ENCODE measurements at regions not wholly inside any gene's neighbourhood (a gene's known extent, or its start where the extent isn't known, plus 50 kb on each side); places are given as distances from the start of the nearest gene placed in this dataset.

DNA sequence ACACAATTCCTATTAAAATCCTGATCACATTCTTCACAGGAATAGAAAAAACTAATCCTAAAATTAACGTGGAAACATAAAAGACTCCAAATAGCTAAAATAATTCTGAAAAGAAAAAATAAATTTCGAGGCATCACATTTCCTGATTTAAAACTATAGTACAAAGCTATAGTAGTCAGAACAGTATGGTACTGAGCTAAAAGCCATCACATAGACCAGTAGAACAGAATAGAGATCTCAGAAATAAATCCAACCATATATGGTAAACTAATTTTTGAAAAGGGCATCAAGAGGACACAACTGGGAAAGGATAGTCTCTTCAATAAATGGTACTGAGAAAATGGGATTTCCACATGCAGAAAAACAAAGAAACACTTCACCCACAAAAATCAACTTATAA lies 125.2 kb upstream of the DAAM1 start:
- Histone ChIP-seq H3K4me1 (ENCODE audit: control insufficient read depth, extremely low read depth, insufficient read depth, low read length) (no peaks in the 10 kb centered on the region), H2AFZ (ENCODE audit: control insufficient read depth, low read length) (no peak overlapping the region), H3K27ac (ENCODE audit: control insufficient read depth, insufficient read depth, low read length) (no peak overlapping the region), H3K4me3 (ENCODE audit: control insufficient read depth in 2 of 3, extremely low read depth in 1 of 3, insufficient read depth in 2 of 3, low read depth in 1 of 3, low read length in 3 of 3) (no peak overlapping the region), H3K9me1 (ENCODE audit: control insufficient read depth, extremely low read depth, insufficient read depth, low read length) (no peaks in the 10 kb centered on the region), H3K36me3 (ENCODE audit: control insufficient read depth in 2 of 2, extremely low read depth in 1 of 2, insufficient read depth in 2 of 2, low read length in 2 of 2) (no peaks in the 10 kb centered on the region), H3K9ac (ENCODE audit: control insufficient read depth, extremely low read depth, insufficient read depth, low read length) (no peak overlapping the region), H3K27me3 (ENCODE audit: control insufficient read depth, extremely low read depth, insufficient read depth, low read length) (no peaks in the 10 kb centered on the region), H3K4me2 (ENCODE audit: control insufficient read depth, extremely low read depth, insufficient read depth, low read depth, low read length) (no peak overlapping the region), H3K9me3 (ENCODE audit: control insufficient read depth, low read depth, low read length) (no peaks in the 10 kb centered on the region), H4K20me1 (ENCODE audit: control insufficient read depth, extremely low read depth, insufficient read depth, low read length) (no peaks in the 10 kb centered on the region), H3K79me2 (ENCODE audit: control insufficient read depth, insufficient read depth, low read length) (no peaks in the 10 kb centered on the region)
- no peak for FAIRE-seq
- no peak for DNase-seq (ENCODE audit: low read depth, low spot score)
- TF ChIP-seq, protein P1, sequence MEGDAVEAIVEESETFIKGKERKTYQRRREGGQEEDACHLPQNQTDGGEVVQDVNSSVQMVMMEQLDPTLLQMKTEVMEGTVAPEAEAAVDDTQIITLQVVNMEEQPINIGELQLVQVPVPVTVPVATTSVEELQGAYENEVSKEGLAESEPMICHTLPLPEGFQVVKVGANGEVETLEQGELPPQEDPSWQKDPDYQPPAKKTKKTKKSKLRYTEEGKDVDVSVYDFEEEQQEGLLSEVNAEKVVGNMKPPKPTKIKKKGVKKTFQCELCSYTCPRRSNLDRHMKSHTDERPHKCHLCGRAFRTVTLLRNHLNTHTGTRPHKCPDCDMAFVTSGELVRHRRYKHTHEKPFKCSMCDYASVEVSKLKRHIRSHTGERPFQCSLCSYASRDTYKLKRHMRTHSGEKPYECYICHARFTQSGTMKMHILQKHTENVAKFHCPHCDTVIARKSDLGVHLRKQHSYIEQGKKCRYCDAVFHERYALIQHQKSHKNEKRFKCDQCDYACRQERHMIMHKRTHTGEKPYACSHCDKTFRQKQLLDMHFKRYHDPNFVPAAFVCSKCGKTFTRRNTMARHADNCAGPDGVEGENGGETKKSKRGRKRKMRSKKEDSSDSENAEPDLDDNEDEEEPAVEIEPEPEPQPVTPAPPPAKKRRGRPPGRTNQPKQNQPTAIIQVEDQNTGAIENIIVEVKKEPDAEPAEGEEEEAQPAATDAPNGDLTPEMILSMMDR (optimal IDR thresholded peaks at IDR 0.05 in 1 of 3, IDR thresholded peaks at IDR 0.05 in 1 of 3, conservative IDR thresholded peaks at IDR 0.05 in 1 of 3; ENCODE audit: extremely low read depth in 1 of 3, insufficient read depth in 2 of 3, low read length in 3 of 3) = no peak
- no peak for TF ChIP-seq EZH2 (IDR thresholded peaks at IDR 0.05; ENCODE audit: low read length)
- dilution Hi-C loops (cut with MboI; ENCODE audit: extremely low pct_ligation_motif_present, low sequenced_read_pairs) = no loop called here

DNA sequence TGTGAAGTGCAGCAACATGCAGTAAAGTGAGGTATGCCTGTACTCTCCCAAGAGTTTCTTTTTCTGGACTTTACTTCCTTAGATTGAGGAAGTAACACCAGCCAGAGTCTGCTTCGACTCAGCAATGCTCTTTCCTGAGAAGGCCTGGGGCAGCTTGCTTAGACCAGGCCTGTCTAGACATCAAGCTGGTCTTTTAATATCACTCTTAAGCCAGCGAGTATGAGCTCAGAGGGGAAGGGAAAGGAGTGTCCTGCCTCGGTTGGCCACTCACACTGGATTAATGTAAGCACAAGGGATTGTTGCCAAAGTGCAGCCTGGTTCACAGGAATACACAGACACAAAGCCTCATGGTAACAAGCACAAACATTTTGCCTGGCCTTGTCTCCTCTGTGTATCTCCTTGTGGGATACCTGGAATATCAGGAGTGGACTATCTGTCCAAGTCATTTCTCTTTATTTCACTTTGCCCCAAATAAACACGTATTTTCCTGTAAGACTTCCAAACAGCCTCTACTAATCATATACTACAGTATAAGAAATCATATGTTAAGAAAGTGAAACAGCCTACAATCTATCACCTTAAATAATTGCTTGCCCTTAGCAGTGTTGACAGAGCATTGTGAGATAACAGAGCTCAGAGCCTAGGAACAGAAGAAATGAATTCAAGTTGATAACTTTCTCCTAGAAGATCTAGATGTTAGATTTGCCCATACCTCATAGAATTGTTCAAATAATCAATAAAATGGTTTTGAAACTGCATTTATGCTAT lies 121.2 kb upstream of the DAAM1 start:
- DNase-seq (ENCODE audit: low read depth, low spot score) = no peak
- H3K79me2 ChIP-seq (ENCODE audit: control insufficient read depth, insufficient read depth, low read length) = no peaks in the 10 kb centered on the region
- H3K4me3 ChIP-seq (ENCODE audit: control insufficient read depth in 2 of 3, extremely low read depth in 1 of 3, insufficient read depth in 2 of 3, low read depth in 1 of 3, low read length in 3 of 3) = no peak overlapping the region
- no peaks in the 10 kb centered on the region for H3K9me1 ChIP-seq (ENCODE audit: control insufficient read depth, extremely low read depth, insufficient read depth, low read length)
- no peak for TF ChIP-seq EZH2 (IDR thresholded peaks at IDR 0.05; ENCODE audit: low read length)
- TF ChIP-seq, protein P1 (optimal IDR thresholded peaks at IDR 0.05 in 1 of 3, IDR thresholded peaks at IDR 0.05 in 1 of 3, conservative IDR thresholded peaks at IDR 0.05 in 1 of 3; ENCODE audit: extremely low read depth in 1 of 3, insufficient read depth in 2 of 3, low read length in 3 of 3) = no peak
- dilution Hi-C loops (cut with MboI; ENCODE audit: extremely low pct_ligation_motif_present, low sequenced_read_pairs) = no loop called here
- no peak overlapping the region for H3K9ac ChIP-seq (ENCODE audit: control insufficient read depth, extremely low read depth, insufficient read depth, low read length)
- no peaks in the 10 kb centered on the region for H3K4me1 ChIP-seq (ENCODE audit: control insufficient read depth, extremely low read depth, insufficient read depth, low read length)
- no peak overlapping the region for H3K4me2 ChIP-seq (ENCODE audit: control insufficient read depth, extremely low read depth, insufficient read depth, low read depth, low read length)
- H3K36me3 ChIP-seq (ENCODE audit: control insufficient read depth in 2 of 2, extremely low read depth in 1 of 2, insufficient read depth in 2 of 2, low read length in 2 of 2) = no peaks in the 10 kb centered on the region
- H3K27ac ChIP-seq (ENCODE audit: control insufficient read depth, insufficient read depth, low read length) = no peak overlapping the region
- H3K9me3 ChIP-seq (ENCODE audit: control insufficient read depth, low read depth, low read length) = no peaks in the 10 kb centered on the region
- H3K27me3 ChIP-seq (ENCODE audit: control insufficient read depth, extremely low read depth, insufficient read depth, low read length) = peaks cover 3% of the 10 kb centered on the region
- H4K20me1 ChIP-seq (ENCODE audit: control insufficient read depth, extremely low read depth, insufficient read depth, low read length) = no peaks in the 10 kb centered on the region
- peak overlapping the region; percentile 65 for H2AFZ ChIP-seq (ENCODE audit: control insufficient read depth, low read length)
- FAIRE-seq = peak; percentile 55

Data from keratinocyte (primary cell).